H7 (cell line): ENCODE measurements at regions not wholly inside any gene's neighbourhood (a gene's known extent, or its start where the extent isn't known, plus 50 kb on each side); places are given as distances from the start of the nearest gene placed in this dataset.
"Not testable (repeated sequence)": the region's sequence is repeated elsewhere in the genome, so short reads cannot be mapped to it uniquely, and the experiment has no call there.

Experiments used
- DNase-seq: peaks from one replicate; pipeline ENCODE4 v3.0.0; 2012
- H3K27me3 ChIP-seq: 2 replicates; pipeline ENCODE4 v1.6.0; 2011; ENCODE audit warnings: mild to moderate bottlenecking, low read length; ENCODE audit not compliant: control insufficient read depth, insufficient read depth
- H3K36me3 ChIP-seq: replicated peaks from 2 replicates; pipeline ENCODE4 v1.5.1; 2011; ENCODE audit warnings: low read length; ENCODE audit not compliant: control insufficient read depth, insufficient read depth
- H3K4me3 ChIP-seq: 2 replicates; pipeline ENCODE4 v1.5.1; 2011; ENCODE audit warnings: low read depth, mild to moderate bottlenecking, control low read depth, low read length, moderate library complexity; ENCODE audit not compliant: insufficient read depth

GRCh38 chr13:111665691-111666095 lies 345.3 kb downstream of the TEX29 start:
- Histone ChIP-seq H3K27me3 (no peaks in the 10 kb centered on the region), H3K4me3 (no peak overlapping the region), H3K36me3 (no peaks in the 10 kb centered on the region)
- no peak for DNase-seq

GRCh38 chr13:111666164-111666776 lies 345.8 kb downstream of the TEX29 start:
- Histone ChIP-seq H3K27me3 (no peaks in the 10 kb centered on the region), H3K36me3 (no peaks in the 10 kb centered on the region), H3K4me3 (no peak overlapping the region)
- DNase-seq, result no peak

- DNase-seq, result no peak
- Histone ChIP-seq H3K4me3 (no peak overlapping the region), H3K36me3 (no peaks in the 10 kb centered on the region), H3K27me3 (no peaks in the 10 kb centered on the region)
These were observed 347.3 kb downstream of the TEX29 start for GRCh38 chr13:111667757-111668156.

GRCh38 chr13:111668451-111668850 lies 348.0 kb downstream of the TEX29 start:
- Histone ChIP-seq H3K4me3 (no peak overlapping the region), H3K36me3 (no peaks in the 10 kb centered on the region), H3K27me3 (no peaks in the 10 kb centered on the region)
- DNase-seq, result no peak

GRCh38 chr13:111672198-111672597 lies 351.8 kb downstream of the TEX29 start:
- not testable (repeated sequence) for DNase-seq, H3K27me3 ChIP-seq, H3K36me3 ChIP-seq, H3K4me3 ChIP-seq

- not testable (repeated sequence) for H3K27me3 ChIP-seq, H3K4me3 ChIP-seq, DNase-seq, H3K36me3 ChIP-seq
These were observed 357.9 kb downstream of the TEX29 start for GRCh38 chr13:111678120-111678882.

GRCh38 chr13:111679645-111680044 lies 359.2 kb downstream of the TEX29 start:
- not testable (repeated sequence) for H3K27me3 ChIP-seq, H3K4me3 ChIP-seq, DNase-seq, H3K36me3 ChIP-seq

- not testable (repeated sequence) for DNase-seq, H3K4me3 ChIP-seq, H3K27me3 ChIP-seq, H3K36me3 ChIP-seq
These were observed 359.7 kb downstream of the TEX29 start for GRCh38 chr13:111680100-111680499.

GRCh38 chr13:111692028-111692427 lies 371.6 kb downstream of the TEX29 start:
- DNase-seq, H3K27me3 ChIP-seq, H3K36me3 ChIP-seq, H3K4me3 ChIP-seq: not testable (repeated sequence)

- not testable (repeated sequence) for H3K4me3 ChIP-seq, H3K27me3 ChIP-seq, H3K36me3 ChIP-seq, DNase-seq
These were observed 370.8 kb upstream of the SOX1 start for GRCh38 chr13:111696121-111696520.

GRCh38 chr13:111702059-111702458 lies 364.9 kb upstream of the SOX1 start:
- not testable (repeated sequence) for H3K36me3 ChIP-seq, DNase-seq, H3K4me3 ChIP-seq, H3K27me3 ChIP-seq
